H1 (cell line): ENCODE measurements at regions not wholly inside any gene's neighbourhood (a gene's known extent, or its start where the extent isn't known, plus 50 kb on each side); places are given as distances from the start of the nearest gene placed in this dataset.

Source experiments
- CTCF ChIA-PET: fragments of 300-600 bp; sonication (Branson Sonifier 250); formaldehyde crosslinking; loops from one replicate; lab custom pipeline; 2021; ENCODE audit not compliant: partially characterized antibody; lab: Charles Lee
- POLR2A ChIA-PET: fragments of 300-600 bp; sonication (Branson Sonifier 250); formaldehyde crosslinking; loops from one replicate; lab custom pipeline; 2021; ENCODE audit warnings: inconsistent platforms; ENCODE audit not compliant: partially characterized antibody; lab: Charles Lee
- DNase-seq, 2 experiments: peaks; one replicate each; pipeline versions ENCODE4 v3.0.0 to v3.0.0-alpha.2; 2010 to 2022; ENCODE audit warnings: low spot score in 2 of 2, low read depth in 1 of 2, mixed read lengths in 1 of 2
- FAIRE-seq: peaks from 2 replicates; lab custom pipeline; 2011; peaks lifted over from hg19 to GRCh38; lab: Jason Lieb, UNC
- H2AFZ ChIP-seq: 2 replicates; pipeline ENCODE4 v1.8.1; 2012; ENCODE audit warnings: low read length, inconsistent platforms
- H2AK5ac ChIP-seq: 2 replicates; pipeline ENCODE4 v1.6.1; 2013; ENCODE audit warnings: low read depth, low read length
- H2BK120ac ChIP-seq: replicated peaks from 2 replicates; pipeline ENCODE3; 2013; ENCODE audit warnings: low read depth, low read length, inconsistent platforms
- H2BK12ac ChIP-seq: 2 replicates; pipeline ENCODE4 v1.6.1; 2013; ENCODE audit warnings: low read depth, low read length
- H2BK15ac ChIP-seq: 2 replicates; pipeline ENCODE4 v1.6.1; 2013; ENCODE audit warnings: low read length
- H2BK20ac ChIP-seq: 2 replicates; pipeline ENCODE4 v1.6.1; 2013; ENCODE audit warnings: low read length
- H2BK5ac ChIP-seq: 2 replicates; pipeline ENCODE4 v1.6.1; 2013; ENCODE audit warnings: low read depth, low read length
- H3K14ac ChIP-seq: 2 replicates; pipeline ENCODE4 v1.6.1; 2013; ENCODE audit warnings: inconsistent platforms; ENCODE audit not compliant: insufficient read length
- H3K18ac ChIP-seq: 2 replicates; pipeline ENCODE4 v1.6.1; 2013; ENCODE audit warnings: low read length; ENCODE audit errors: extremely low read depth
- H3K23ac ChIP-seq: 2 replicates; pipeline ENCODE4 v1.6.1; 2013; ENCODE audit warnings: inconsistent platforms; ENCODE audit not compliant: insufficient read length
- H3K23me2 ChIP-seq: 2 replicates; pipeline ENCODE4 v1.6.1; 2013; ENCODE audit warnings: low read depth, low read length
- H3K27ac ChIP-seq: 2 replicates; pipeline ENCODE4 v1.6.1; 2011; ENCODE audit warnings: low read depth, low read length, inconsistent platforms
- H3K27me3 ChIP-seq, 4 experiments: replicated peaks in 1 of 4; 1 replicate in 1 of 4; 2 replicates in 3 of 4; pipeline versions ENCODE4 v1.6.1 to v1.8.1; 2011 to 2013; ENCODE audit warnings: low read length in 3 of 4, mild to moderate bottlenecking in 3 of 4, inconsistent platforms in 2 of 4, mixed read lengths in 2 of 4, moderate library complexity in 1 of 4; ENCODE audit not compliant: control insufficient read depth in 3 of 4, insufficient read depth in 3 of 4; ENCODE audit errors: extremely low read depth in 1 of 4
- H3K36me3 ChIP-seq, 4 experiments: 2 replicates each; pipeline versions ENCODE4 v1.6.1 to v1.8.1; 2011 to 2013; ENCODE audit warnings: mild to moderate bottlenecking in 4 of 4, low read length in 3 of 4, moderate library complexity in 2 of 4, control low read depth in 1 of 4, inconsistent platforms in 1 of 4; ENCODE audit not compliant: insufficient read depth in 4 of 4, control insufficient read depth in 2 of 4
- H3K4ac ChIP-seq: replicated peaks from 2 replicates; pipeline ENCODE3; 2013; ENCODE audit warnings: low read length, low read depth, mixed read lengths, inconsistent platforms; ENCODE audit not compliant: insufficient read length
- H3K4me1 ChIP-seq, 4 experiments: replicated peaks in 1 of 4; 1 replicate in 1 of 4; 2 replicates in 3 of 4; pipeline versions ENCODE4 v1.6.1 to v1.8.1; 2011 to 2013; ENCODE audit warnings: low read length in 3 of 4, inconsistent platforms in 2 of 4, mixed read lengths in 1 of 4; ENCODE audit not compliant: insufficient read depth in 4 of 4, control insufficient read depth in 3 of 4
- H3K4me2 ChIP-seq, 2 experiments: 2 replicates each; pipeline versions ENCODE4 v1.6.1 to v1.8.1; 2011 to 2013; ENCODE audit warnings: low read depth in 2 of 2, low read length in 2 of 2, control low read depth in 1 of 2, inconsistent platforms in 1 of 2, mild to moderate bottlenecking in 1 of 2; ENCODE audit not compliant: insufficient read depth in 1 of 2
- H3K4me3 ChIP-seq, 4 experiments: fragments of 200-600, 300-600 bp in 1 of 4; sonication (generic), shearing (Covaris generic), sonication (Bioruptor Twin) in 1 of 4; 2 replicates each; pipeline versions ENCODE4 v1.5.1 to v1.8.1; 2011 to 2016; ENCODE audit warnings: low read length in 4 of 4, low read depth in 3 of 4, control low read depth in 2 of 4, inconsistent platforms in 2 of 4, mild to moderate bottlenecking in 2 of 4, mixed read lengths in 1 of 4, moderate library complexity in 1 of 4; ENCODE audit not compliant: insufficient read depth in 2 of 4; ENCODE audit errors: extremely low read depth in 1 of 4
- H3K56ac ChIP-seq: replicated peaks from 2 replicates; pipeline ENCODE3; 2013; ENCODE audit warnings: low read depth, mild to moderate bottlenecking, mixed read lengths, low read length, inconsistent platforms; ENCODE audit not compliant: insufficient read length
- H3K79me1 ChIP-seq: 2 replicates; pipeline ENCODE4 v1.6.1; 2013; ENCODE audit warnings: low read depth, low read length, control low read depth
- H3K79me2 ChIP-seq, 2 experiments: 2 replicates each; pipeline versions ENCODE4 v1.6.1 to v1.8.1; 2012 to 2013; ENCODE audit warnings: low read length in 2 of 2, mild to moderate bottlenecking in 2 of 2, inconsistent platforms in 1 of 2; ENCODE audit not compliant: insufficient read depth in 2 of 2, control insufficient read depth in 1 of 2
- H3K9ac ChIP-seq, 4 experiments: replicated peaks in 1 of 4; 1 replicate in 1 of 4; 2 replicates in 3 of 4; pipeline versions ENCODE4 v1.6.1 to v1.8.1; 2011 to 2013; ENCODE audit warnings: low read depth in 3 of 4, low read length in 3 of 4, control low read depth in 2 of 4, mild to moderate bottlenecking in 2 of 4, moderate library complexity in 2 of 4, inconsistent platforms in 1 of 4; ENCODE audit errors: extremely low read depth in 1 of 4
- H3K9me3 ChIP-seq, 2 experiments: 2 replicates each; pipeline versions ENCODE4 v1.6.1 to v1.8.1; 2012 to 2013; ENCODE audit warnings: mild to moderate bottlenecking in 2 of 2, moderate library complexity in 2 of 2, control low read depth in 1 of 2, inconsistent platforms in 1 of 2, low read depth in 1 of 2, low read length in 1 of 2, mixed read lengths in 1 of 2; ENCODE audit not compliant: insufficient read depth in 2 of 2
- H4K20me1 ChIP-seq, 2 experiments: replicated peaks in 1 of 2; 2 replicates each; pipeline versions ENCODE3 to v1.8.1; 2011 to 2013; ENCODE audit warnings: inconsistent platforms in 2 of 2, low read length in 2 of 2, mild to moderate bottlenecking in 1 of 2; ENCODE audit not compliant: insufficient read depth in 2 of 2, control insufficient read depth in 1 of 2
- H4K5ac ChIP-seq: 2 replicates; pipeline ENCODE4 v1.6.1; 2013; ENCODE audit warnings: low read length, low read depth, mixed read lengths, inconsistent platforms; ENCODE audit not compliant: insufficient read length
- H4K8ac ChIP-seq: 2 replicates; pipeline ENCODE4 v1.8.0; 2013; ENCODE audit warnings: mild to moderate bottlenecking, moderate library complexity, low read length, inconsistent platforms; ENCODE audit not compliant: insufficient read depth; ENCODE audit errors: extremely low read depth
- H4K91ac ChIP-seq: replicated peaks from 2 replicates; pipeline ENCODE3; 2013; ENCODE audit warnings: low read length, mixed read lengths, inconsistent platforms; ENCODE audit not compliant: insufficient read length
- BCL11A ChIP-seq, 2 experiments: IDR thresholded peaks; one replicate each; pipeline ENCODE4 v1.6.1; 2011; ENCODE audit warnings: low read depth in 2 of 2, low read length in 2 of 2, mild to moderate bottlenecking in 2 of 2
- CEBPB ChIP-seq: IDR thresholded peaks from 2 replicates; pipeline ENCODE4 v1.6.1; 2012; ENCODE audit warnings: low read depth, low read length
- KDM5A ChIP-seq: fragments of 200-600 bp; IDR thresholded peaks from 2 replicates; pipeline ENCODE4 v1.7.1; 2012; ENCODE audit warnings: mild to moderate bottlenecking, low read length, inconsistent platforms, mixed read lengths
- RAD21 ChIP-seq, 2 experiments: IDR thresholded peaks in 1 of 2; conservative IDR thresholded peaks in 1 of 2; 2 replicates each; pipeline ENCODE4 v1.6.1; 2011; ENCODE audit warnings: low read depth in 2 of 2, low read length in 2 of 2, improper control_type of control experiment in 1 of 2, inconsistent platforms in 1 of 2, mild to moderate bottlenecking in 1 of 2, moderate library complexity in 1 of 2
- RBBP5 ChIP-seq: IDR thresholded peaks from 2 replicates; pipeline ENCODE4 v1.7.1; 2012; ENCODE audit warnings: low read depth, mild to moderate bottlenecking, inconsistent platforms, low read length, moderate library complexity, borderline replicate concordance
- RXRA ChIP-seq: IDR thresholded peaks from 2 replicates; pipeline ENCODE4 v1.6.1; 2011; ENCODE audit warnings: low read depth, mild to moderate bottlenecking, low read length, moderate library complexity; ENCODE audit not compliant: insufficient read depth
- SAP30 ChIP-seq: fragments of 300-600 bp; sonication (generic); IDR thresholded peaks from 2 replicates; pipeline ENCODE4 v1.7.1; 2012; ENCODE audit warnings: low read length, moderate library complexity, mild to moderate bottlenecking, inconsistent platforms; ENCODE audit not compliant: insufficient read depth, insufficient replicate concordance
- SIX5 ChIP-seq: IDR thresholded peaks from 2 replicates; pipeline ENCODE4 v1.6.1; 2011; ENCODE audit warnings: mild to moderate bottlenecking, low read depth, low read length
- TBP ChIP-seq: IDR thresholded peaks from 2 replicates; pipeline ENCODE4 v1.6.1; 2011; ENCODE audit warnings: low read depth, low read length, improper control_type of control experiment
- TCF12 ChIP-seq: IDR thresholded peaks from 2 replicates; pipeline ENCODE4 v1.6.1; 2011; ENCODE audit warnings: low read depth, mild to moderate bottlenecking, low read length
- USF2 ChIP-seq: IDR thresholded peaks from 2 replicates; pipeline ENCODE4 v1.6.1; 2011; ENCODE audit warnings: low read length, improper control_type of control experiment
- WGBS, 2 experiments: shearing (Covaris generic) in 1 of 2; methylation state at CpG; one replicate each; pipeline versions ENCODE4 v1.1.6 to v1.1.7; 2013 to 2015; ENCODE audit warnings: low lambda C conversion rate in 2 of 2, mixed read lengths in 2 of 2, inconsistent platforms in 1 of 2, low coverage in 1 of 2, missing lambda C conversion rate in 1 of 2; ENCODE audit not compliant: insufficient replicate concordance in 2 of 2, insufficient coverage in 1 of 2, insufficient read length in 1 of 2; ENCODE audit errors: extremely low coverage in 1 of 2, missing lambda C conversion rate in 1 of 2; 5-methylcytosine and 5-hydroxymethylcytosine counted together
- TF ChIP-seq, protein P1 (sequence below): IDR thresholded peaks from 2 replicates; pipeline ENCODE4 v1.6.1; 2011; ENCODE audit warnings: low read depth, mild to moderate bottlenecking, low read length; ENCODE audit not compliant: insufficient read depth

DNA sequence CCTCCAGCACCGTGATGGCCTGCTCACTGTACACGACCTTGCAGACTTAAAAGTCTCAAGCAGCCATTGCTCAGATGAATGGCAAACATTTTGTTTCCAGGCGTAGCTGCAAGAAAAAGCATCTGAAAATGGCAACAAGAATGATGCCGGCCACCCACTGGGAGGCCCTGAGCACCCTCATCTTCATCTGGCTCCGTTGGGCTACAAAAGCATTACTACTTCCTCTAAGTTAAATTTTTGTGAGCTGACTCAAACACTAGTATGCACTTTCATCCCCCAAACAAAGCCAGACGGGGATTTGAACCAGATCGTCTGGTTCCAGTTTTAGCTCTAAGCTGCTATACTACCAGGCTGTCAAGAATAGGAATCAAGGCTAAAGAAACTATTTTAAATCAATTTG lies 116.6 kb upstream of the CDK1 start:
- Histone ChIP-seq H3K9ac (peak overlapping the region in 1 of 4 experiments; percentile 13; a peak in 1 of 7 replicates), H3K4me2 (no peak overlapping the region), H3K56ac (no peak overlapping the region), H3K79me2 (no peaks in the 10 kb centered on the region), H2BK15ac (no peak overlapping the region), H3K23ac (no peak overlapping the region), H2AFZ (no peak overlapping the region), H2AK5ac (no peak overlapping the region), H2BK20ac (no peak overlapping the region), H3K18ac (no peak overlapping the region), H3K79me1 (no peaks in the 10 kb centered on the region), H3K23me2 (no peaks in the 10 kb centered on the region; the same call in 1 of the 2 replicates), H3K4ac (no peak overlapping the region), H4K20me1 (no peaks in the 10 kb centered on the region), H3K36me3 (no peaks in the 10 kb centered on the region), H3K27ac (no peak overlapping the region), H4K5ac (no peak overlapping the region), H3K4me1 (peaks cover 0 to 12% (median 2%) of the 10 kb centered on the region in 4 experiments; a peak in 4 of 7 replicates), H2BK120ac (no peak overlapping the region), H3K14ac (no peak overlapping the region), H4K91ac (no peak overlapping the region), H2BK5ac (no peak overlapping the region), H3K4me3 (no peak overlapping the region), H3K27me3 (no peaks in the 10 kb centered on the region), H3K9me3 (no peaks in the 10 kb centered on the region), H4K8ac (no peak overlapping the region), H2BK12ac (no peak overlapping the region)
- TF ChIP-seq USF2 (no peak), TCF12 (no peak), KDM5A (no peak), RBBP5 (no peak), BCL11A (IDR thresholded peaks at IDR 0.05; ENCODE audit: low read depth in 2 of 2, low read length in 2 of 2) (no peak), TBP (no peak), CEBPB (no peak), SIX5 (no peak), RXRA (no peak), SAP30 (no peak), RAD21 (IDR thresholded peaks at IDR 0.05 in 1 of 2, conservative IDR thresholded peaks at IDR 0.05 in 1 of 2; ENCODE audit: low read depth in 2 of 2, low read length in 2 of 2) (no peak)
- TF ChIP-seq, protein P1, sequence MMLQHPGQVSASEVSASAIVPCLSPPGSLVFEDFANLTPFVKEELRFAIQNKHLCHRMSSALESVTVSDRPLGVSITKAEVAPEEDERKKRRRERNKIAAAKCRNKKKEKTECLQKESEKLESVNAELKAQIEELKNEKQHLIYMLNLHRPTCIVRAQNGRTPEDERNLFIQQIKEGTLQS = no peak
- WGBS, 2 experiments = 57% methylated on average over 7 of the region's 7 CpGs; no CpG with 5 or more reads in 1 of the 2 experiments
- DNase-seq = peak in 1 of 2 experiments; percentile 51
- CTCF ChIA-PET = interaction anchor here (0.8 to 5.6 kb wide), 5 partner anchors 13 to 452 kb away, joined by 3 to 56 read pairs (median 5); no protein-coding TSS in a partner anchor
- FAIRE-seq = no peak
- POLR2A ChIA-PET = interaction anchor here (1.0 kb wide), 1 partner anchor 12 kb away, joined by 4 read pairs; no protein-coding TSS in a partner anchor
